ENCODE measurements at regions not wholly inside any gene's neighbourhood (a gene's known extent, or its start where the extent isn't known, plus 50 kb on each side); places are given as distances from the start of the nearest gene placed in this dataset.

- Histone ChIP-seq H3K9me3 (ENCODE audit: control insufficient read depth in 1 of 2, low read length in 2 of 2) (no peaks in the 10 kb centered on the region), H3K4me1 (ENCODE audit: control insufficient read depth in 1 of 2, insufficient read depth in 2 of 2, low read length in 2 of 2) (peaks cover 0 to 6% of the 10 kb centered on the region in 2 donors), H3K27me3 (ENCODE audit: low read depth, low read length) (no peaks in the 10 kb centered on the region), H3K4me3 (ENCODE audit: low read depth in 1 of 2, low read length in 2 of 2) (no peak overlapping the region), H3K27ac (ENCODE audit: low read length) (no peak overlapping the region), H3K36me3 (ENCODE audit: control insufficient read depth in 1 of 2, insufficient read depth in 2 of 2, low read length in 2 of 2) (no peaks in the 10 kb centered on the region)
Observed at GRCh38 chr2:188919824-188920223, 54.3 kb upstream of the COL3A1 start.

- Histone ChIP-seq H3K4me1 (ENCODE audit: control insufficient read depth in 1 of 2, insufficient read depth in 2 of 2, low read length in 2 of 2) (no peaks in the 10 kb centered on the region), H3K4me3 (ENCODE audit: low read depth in 1 of 2, low read length in 2 of 2) (no peak overlapping the region), H3K9me3 (ENCODE audit: control insufficient read depth in 1 of 2, low read length in 2 of 2) (no peaks in the 10 kb centered on the region), H3K27me3 (ENCODE audit: low read depth, low read length) (no peaks in the 10 kb centered on the region), H3K27ac (ENCODE audit: low read length) (no peak overlapping the region), H3K36me3 (ENCODE audit: control insufficient read depth in 1 of 2, insufficient read depth in 2 of 2, low read length in 2 of 2) (no peaks in the 10 kb centered on the region)
Observed at GRCh38 chr2:188922191-188922590, 52.0 kb upstream of the COL3A1 start.

Data from muscle layer of duodenum (tissue), 2 donors.